HG03565 (cell line): ENCODE measurements at regions not wholly inside any gene's neighbourhood (a gene's known extent, or its start where the extent isn't known, plus 50 kb on each side); places are given as distances from the start of the nearest gene placed in this dataset.

Experiments
- ATAC-seq: cut with Tn5 transposase; IDR thresholded peaks from one replicate; pipeline ENCODE4 v1.9.1; 2021; ENCODE audit warnings: mild to moderate bottlenecking, moderate library complexity; ENCODE audit not compliant: unreplicated experiment

GRCh38 chr4:128371001-128371777 lies 83.6 kb upstream of the PGRMC2 start:
- no peak for ATAC-seq

GRCh38 chr4:128366212-128366611 lies 78.6 kb upstream of the PGRMC2 start:
- no peak for ATAC-seq

GRCh38 chr4:128364565-128364964 lies 77.0 kb upstream of the PGRMC2 start:
- ATAC-seq = no peak

DNA sequence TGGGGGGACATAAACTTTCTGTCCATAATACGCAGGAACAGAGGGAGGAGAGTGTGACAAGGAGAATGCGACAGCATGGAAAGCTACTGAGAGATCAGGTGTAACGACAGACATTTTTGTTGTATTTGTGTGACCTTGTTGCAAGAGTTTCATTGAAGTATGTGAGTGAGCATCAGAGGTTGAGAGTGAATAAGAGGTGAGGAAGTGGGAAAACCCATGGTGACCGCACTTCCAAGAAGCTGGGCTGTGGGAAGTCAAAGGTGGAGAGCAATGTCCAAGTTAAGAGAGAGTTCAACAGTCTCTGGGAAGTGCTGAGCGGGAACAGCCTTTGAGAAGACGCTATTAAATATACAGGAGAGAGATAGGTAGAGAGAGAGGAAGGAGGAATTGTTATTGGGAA lies 76.4 kb upstream of the PGRMC2 start:
- ATAC-seq = no peak

DNA sequence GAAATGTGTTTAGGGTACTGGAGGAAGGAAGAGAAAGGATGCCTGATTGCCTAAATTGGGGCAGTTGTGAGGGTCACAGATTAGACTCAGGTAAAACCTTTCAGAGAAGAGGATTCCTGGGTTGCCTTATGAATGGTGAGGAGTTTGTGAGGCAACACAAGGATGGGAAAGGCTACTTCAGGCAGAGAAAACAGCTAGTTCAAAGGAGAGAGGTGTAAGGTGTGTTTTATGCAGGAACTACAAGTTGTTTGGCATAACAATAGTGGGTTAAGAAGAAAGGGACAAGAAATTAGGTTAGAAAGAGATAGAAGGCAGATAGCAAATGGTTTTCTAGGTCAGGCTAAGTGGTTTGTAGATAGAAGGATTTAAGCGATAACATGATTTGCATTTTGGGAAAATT lies 75.1 kb upstream of the PGRMC2 start:
- no peak for ATAC-seq

DNA sequence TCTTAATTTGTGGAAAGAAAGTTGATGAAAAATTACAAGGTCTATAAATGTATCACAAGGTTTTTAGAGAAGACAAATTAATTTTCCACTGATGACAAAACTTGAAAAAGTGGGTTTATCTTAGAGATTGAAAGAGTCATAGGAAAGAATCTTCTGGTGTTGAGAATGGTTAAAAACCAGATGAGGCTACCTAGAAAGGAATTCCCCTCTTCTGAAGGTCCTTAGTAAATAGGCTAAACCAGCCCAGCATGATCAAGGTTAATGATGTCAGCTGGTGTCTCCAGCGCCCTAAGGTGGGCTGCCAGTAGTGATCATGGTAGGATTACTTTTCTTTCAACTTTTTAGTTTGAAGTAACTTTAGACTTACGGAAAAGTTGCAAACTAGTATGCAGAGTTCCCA lies 71.8 kb upstream of the PGRMC2 start:
- no peak for ATAC-seq

GRCh38 chr4:128358913-128359279 lies 71.3 kb upstream of the PGRMC2 start:
- ATAC-seq = no peak

DNA sequence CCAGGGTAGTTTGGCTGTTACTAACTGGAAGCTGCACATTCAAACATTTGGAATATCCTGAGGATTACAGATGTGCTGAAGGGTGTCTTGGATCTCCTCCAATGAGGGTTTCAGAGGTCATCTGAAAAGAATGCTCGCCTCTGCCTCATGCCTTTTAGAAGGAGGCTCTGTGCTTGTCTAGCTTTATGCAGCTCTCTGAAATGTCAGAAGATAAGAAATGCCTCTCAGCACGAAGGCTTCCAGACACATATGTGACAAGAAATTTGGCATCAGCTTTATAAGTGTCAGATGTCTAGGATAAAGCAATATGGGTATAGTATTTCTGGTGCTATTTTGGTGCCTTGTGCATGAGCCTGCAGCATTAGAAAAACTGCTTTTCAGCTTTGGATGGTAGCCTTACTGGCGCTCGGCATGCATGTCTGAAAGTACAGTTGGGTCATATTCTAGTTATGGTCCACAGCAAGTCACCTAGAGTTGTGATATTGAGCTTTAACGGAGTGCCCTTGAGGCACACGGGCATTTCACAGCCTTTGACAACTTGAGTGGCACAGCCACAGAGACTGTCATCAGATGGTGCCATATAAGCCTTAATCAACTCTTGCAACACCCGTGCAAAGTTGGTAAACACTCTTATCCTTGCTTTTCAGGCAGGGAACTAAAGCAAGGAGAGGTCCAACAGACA lies 70.8 kb upstream of the PGRMC2 start:
- ATAC-seq = no peak

GRCh38 chr4:128357286-128357685 lies 69.7 kb upstream of the PGRMC2 start:
- ATAC-seq = no peak

GRCh38 chr4:128355305-128355704 lies 67.7 kb upstream of the PGRMC2 start:
- ATAC-seq = no peak

DNA sequence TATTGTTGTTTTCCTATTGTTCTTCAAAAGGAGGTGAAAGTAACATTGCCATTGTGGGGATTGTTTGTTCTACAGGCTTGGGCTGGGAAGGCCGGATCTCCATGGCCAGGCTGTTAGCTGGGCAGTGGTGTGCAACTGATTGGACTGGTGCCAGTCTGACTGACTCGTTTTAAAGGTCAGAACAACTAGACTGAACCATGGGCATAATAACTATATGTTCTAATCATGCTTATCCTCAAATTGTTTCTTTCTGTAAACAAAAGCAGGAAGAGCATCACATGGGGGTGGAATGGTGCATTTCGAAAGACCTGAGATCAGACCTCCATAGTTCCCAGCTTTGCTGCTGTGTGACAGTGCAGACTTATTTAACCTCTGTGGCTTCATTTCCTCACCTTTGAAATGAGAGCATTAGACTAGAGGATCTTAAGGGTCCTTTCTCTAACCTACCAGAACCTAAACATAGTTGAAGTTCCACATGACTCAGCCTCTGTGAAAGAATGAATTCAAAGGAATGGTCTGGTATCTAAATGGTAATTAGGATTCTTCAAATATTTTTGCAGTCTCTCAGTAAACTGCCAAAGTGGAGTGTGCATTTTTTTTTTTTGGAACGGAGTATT lies 66.7 kb upstream of the PGRMC2 start:
- no peak for ATAC-seq

DNA sequence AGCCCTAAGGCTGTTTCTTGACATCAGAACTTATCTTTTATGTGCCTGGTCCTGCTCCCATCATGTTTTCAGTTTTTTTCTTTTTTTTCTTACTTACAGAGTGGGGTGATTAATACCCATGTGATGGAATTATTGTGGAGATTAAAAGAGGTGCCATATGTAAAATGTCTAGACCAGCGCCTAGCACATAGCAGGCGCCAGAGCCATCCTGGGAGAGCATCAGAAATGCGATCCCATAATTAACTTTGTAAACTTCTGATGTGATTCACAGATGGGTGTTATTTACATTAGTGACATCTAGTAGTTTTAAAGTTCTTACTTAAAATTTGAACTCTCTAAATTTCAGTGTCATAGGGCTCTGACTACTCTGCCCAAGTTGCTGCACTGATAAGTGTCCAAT lies 66.2 kb upstream of the PGRMC2 start:
- no peak for ATAC-seq

GRCh38 chr4:128351502-128351901 lies 63.9 kb upstream of the PGRMC2 start:
- ATAC-seq = no peak

DNA sequence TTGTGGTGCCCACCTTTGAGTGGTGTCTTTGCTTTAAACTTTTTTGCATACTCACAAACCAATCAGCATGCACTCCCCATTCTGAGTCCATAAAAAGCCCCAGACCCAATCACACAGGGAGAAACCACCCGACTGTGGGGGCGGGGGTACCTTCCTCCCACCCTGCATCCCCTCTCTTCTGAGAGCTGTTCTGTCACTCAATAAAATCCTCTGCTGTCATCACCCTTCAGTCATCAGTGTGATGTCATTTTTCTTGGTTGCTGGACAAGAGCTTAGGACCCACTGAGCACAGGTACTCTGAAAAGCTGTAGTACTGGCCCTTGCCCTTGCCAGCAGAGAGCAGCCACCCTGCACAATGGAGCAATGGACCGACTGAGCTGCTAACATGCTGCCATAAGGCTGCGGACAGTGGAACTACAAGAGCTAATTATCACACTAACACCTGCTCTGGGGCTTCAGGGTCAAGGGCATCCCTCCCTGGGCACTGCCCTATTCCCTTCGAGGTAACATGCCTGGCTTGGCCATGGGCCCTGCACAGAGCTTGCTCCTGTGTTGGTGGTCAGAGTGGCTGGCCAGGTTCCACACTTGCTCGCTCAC lies 62.9 kb upstream of the PGRMC2 start:
- ATAC-seq = no peak

DNA sequence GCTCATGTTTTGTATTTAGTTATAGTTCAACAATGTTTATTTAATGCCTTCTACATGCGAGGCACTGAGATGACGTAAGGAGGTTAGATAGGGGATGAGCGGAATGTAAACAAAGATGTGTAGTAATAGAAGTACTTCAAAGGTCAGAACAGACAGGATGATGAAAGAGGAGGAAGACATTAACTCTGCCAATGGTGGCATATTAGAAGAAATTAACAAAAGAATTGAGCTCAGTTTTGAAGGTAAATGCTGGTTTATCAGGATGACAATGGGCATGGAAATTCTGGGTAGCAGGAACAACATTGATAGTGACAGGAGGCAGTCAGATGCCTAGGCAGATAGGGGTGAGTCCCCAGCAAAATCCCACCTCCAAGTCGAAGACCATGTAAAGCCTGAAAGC lies 62.3 kb upstream of the PGRMC2 start:
- ATAC-seq = no peak

- no peak for ATAC-seq
These were observed 60.5 kb upstream of the PGRMC2 start for GRCh38 chr4:128347930-128348660.

- ATAC-seq = no peak
These were observed 59.7 kb upstream of the PGRMC2 start for GRCh38 chr4:128347175-128347868.

- ATAC-seq = no peak
These were observed 58.6 kb upstream of the PGRMC2 start for GRCh38 chr4:128346054-128346716.

GRCh38 chr4:128345650-128346049 lies 58.0 kb upstream of the PGRMC2 start:
- no peak for ATAC-seq

DNA sequence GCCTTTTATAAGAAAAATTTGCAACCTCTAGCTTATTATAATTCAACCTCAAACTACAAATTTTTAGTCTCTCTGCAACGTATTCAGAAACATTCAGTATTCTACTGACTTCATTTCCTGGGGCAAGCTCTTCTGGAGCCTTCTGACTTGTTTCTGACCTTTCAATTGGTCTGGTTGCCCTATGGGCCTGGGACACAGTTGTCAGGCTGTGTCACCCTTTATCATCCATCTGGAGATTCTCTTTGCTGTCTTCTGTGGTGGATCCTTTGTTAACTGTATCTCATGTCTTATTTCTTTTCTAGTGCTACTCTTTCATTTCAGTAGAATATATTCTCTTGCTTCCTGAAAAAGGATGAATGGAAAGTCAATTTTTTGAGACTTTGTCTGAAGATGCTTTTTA lies 55.1 kb upstream of the PGRMC2 start:
- no peak for ATAC-seq
